HG03066 (cell line): ENCODE measurements at regions not wholly inside any gene's neighbourhood (a gene's known extent, or its start where the extent isn't known, plus 50 kb on each side); places are given as distances from the start of the nearest gene placed in this dataset.

Source experiments
- ATAC-seq: cut with Tn5 transposase; IDR thresholded peaks from one replicate; pipeline ENCODE4 v1.9.1; 2021; ENCODE audit warnings: low read depth; ENCODE audit not compliant: unreplicated experiment

- ATAC-seq = no peak
Measured at GRCh38 chr7:17631061-17631460, 309.2 kb downstream of the SNX13 start.

DNA sequence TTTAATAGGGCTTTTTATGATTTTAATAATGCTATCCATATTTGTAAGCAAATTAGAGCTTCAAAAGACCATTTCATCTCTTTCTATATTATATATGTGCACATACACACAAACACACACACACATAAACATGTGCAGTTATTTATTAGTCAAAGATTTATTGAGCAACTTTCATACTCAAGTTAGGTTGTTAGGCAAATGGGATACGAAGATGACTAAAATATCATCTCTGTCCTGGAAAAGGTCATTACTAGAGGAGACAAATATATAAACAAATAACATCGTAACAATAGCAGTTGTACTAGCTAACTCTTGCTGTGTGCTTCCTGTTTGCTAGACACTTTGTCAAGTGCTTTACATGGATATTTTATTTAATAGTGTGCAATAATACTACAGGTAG, 307.9 kb downstream of the SNX13 start:
- no peak for ATAC-seq

DNA sequence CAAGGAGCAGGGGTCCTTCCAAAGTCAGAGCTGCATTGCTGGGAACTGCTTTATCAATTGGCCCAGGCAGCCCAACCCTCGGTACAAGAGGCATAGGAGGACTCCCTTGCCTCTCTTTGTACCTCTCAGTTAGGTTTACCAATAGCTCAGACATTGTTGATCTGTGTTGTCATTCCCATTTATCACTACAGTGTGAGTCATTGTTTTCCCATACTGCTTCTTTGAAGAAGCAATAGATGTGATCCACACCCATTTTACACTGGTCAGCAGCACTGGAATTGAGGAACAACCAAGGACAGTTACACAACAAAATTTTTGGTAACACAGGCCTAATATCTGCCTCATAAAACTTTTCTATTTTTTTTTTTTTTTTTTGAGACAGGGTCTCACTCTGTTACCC, 307.2 kb downstream of the SNX13 start:
- no peak for ATAC-seq

DNA sequence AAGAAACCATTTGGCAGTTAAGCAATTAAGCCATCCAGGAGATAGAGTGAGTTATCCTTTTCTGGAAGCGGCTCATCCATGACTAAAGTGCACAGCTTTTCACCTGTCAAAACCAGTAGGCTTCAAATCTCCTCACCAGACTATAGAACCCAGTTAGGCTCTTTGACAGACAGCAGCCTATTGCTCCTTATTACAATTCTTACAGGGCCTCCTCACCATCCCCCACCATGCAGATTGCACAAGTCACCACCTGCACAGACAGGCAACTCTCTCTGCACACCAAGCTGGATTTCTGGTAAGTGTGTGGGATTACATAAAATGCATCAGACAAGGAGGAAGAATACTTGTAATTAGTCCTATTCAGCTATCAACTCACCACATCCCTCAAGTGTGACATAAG, 301.6 kb downstream of the SNX13 start:
- ATAC-seq = no peak

DNA sequence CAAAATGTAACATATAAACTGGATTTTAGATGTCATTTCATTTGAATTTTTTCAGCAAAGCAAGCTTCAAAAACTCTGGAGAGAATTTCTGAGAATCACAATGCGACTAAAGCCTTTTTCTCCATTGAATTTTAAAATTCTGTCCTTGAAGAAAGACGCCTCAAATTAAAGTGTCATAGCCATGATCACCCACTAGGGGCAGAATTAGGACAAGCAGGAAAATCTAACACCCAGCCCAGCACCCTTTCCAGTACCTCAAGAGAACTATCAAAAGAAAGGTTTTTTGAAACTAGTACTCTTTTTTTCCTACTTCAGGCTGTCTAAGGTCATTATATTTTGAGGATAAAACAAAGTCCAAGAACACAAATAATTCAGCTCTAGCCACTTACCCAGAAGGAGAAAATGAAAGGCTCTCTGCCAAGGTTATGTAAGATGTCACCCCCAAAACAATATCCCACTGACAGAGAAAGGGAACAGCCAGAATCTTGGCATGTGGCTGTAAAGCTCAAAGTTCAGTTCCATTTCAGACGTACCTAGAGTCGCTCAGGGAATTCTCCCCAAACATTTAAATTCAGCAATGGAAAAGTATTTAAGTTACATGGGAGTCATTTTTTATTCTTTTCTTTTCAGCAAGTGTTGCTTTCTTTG, 299.4 kb downstream of the SNX13 start:
- ATAC-seq = no peak

- ATAC-seq = no peak
Measured at GRCh38 chr7:17645500-17645899, 294.8 kb downstream of the SNX13 start.

- ATAC-seq = no peak
Measured at GRCh38 chr7:17646253-17646956, 293.9 kb downstream of the SNX13 start.

DNA sequence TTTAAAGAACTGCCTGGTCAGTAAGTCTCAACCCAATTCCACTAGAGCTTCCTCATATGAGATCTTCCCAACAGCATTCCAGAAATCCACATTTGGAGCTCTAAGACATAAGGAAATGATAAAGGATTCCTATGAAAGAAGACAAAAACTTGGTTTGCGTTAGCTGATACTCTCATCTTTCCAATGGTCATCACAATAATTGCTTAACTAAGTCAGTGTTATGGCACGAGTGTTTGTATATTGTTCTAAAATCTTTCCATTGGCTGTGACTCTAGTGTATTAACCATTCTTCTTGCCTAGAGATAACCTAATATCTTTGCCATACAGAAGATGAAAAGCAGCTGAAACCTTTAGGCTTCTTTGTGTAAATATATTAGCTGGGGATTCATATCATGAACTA, 289.0 kb downstream of the SNX13 start:
- no peak for ATAC-seq

- ATAC-seq = no peak
Measured at GRCh38 chr7:17651863-17652385, 288.4 kb downstream of the SNX13 start.

- no peak for ATAC-seq
Measured at GRCh38 chr7:17654940-17655339, 285.4 kb downstream of the SNX13 start.

GRCh38 chr7:17659126-17659525, 281.2 kb downstream of the SNX13 start:
- no peak for ATAC-seq

DNA sequence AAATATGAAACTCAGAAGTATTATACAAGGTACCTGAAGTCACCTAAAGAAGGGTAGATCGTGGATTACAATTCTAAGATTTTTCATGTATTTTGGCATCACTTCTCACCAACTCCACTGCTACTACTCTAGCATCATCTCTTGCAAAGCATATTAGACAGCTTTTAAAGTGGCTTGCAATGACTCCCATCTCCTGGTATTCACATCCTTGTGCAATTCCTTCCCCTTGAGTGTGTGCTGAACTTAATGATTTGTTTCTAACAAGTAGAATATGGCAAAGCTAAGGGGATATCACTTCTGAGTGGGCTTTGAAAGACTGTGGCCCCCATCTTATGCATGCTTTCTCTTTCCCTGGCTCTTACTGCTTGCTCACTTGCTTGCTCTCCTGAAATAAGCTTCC, 280.2 kb downstream of the SNX13 start:
- no peak for ATAC-seq

GRCh38 chr7:17661982-17662585, 278.2 kb downstream of the SNX13 start:
- no peak for ATAC-seq

DNA sequence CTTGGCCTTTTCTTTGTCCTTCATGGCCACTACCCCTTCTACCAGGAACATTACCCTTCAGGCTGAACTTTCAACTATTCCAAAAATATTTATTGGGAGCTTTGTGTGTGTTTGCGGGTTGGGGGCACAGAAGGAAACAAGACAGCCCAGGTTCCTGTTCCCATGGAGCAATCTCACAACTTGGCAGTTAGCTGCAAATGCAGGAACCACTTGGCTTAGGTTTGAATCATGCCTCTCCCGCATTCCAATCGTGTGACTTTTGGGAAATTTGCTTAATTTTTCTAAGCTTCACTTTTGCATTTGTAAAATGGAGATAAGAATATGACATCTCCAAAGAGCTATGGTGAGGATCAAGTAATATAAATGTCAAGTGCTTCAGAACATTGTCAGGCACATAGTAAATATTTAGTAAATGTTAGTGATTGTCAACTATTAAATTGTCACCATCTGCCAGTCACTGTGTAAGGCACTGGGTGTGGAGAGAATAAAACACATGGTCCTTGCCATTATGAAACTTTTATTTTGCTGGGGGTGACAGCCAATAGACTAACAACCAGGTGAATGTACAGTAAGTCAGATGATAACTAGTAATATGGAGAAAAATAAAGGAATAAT, 277.1 kb downstream of the SNX13 start:
- ATAC-seq = no peak

DNA sequence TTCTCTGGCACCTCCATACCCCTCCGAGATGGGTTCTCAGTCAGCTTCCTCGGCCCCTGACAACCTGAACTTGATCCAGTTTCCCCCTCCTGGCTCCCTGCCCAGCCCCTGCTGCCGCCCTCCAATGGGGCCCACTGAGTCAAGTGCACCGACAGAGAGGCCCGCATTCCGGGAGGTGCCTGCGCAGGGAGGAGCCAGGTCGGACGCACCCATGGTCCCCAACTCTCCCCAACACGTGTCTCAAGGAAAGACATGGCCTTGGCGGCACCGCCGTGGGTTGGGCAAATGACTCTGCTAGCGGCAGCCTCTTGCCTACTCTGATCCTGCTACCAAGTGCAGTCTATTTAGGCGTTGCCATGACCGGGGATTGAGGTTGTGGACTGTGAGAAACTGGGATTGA, 275.3 kb downstream of the SNX13 start:
- no peak for ATAC-seq

- no peak for ATAC-seq
Measured at GRCh38 chr7:17668122-17668521, 272.2 kb downstream of the SNX13 start.

- no peak for ATAC-seq
Measured at GRCh38 chr7:17669204-17669603, 271.1 kb downstream of the SNX13 start.

DNA sequence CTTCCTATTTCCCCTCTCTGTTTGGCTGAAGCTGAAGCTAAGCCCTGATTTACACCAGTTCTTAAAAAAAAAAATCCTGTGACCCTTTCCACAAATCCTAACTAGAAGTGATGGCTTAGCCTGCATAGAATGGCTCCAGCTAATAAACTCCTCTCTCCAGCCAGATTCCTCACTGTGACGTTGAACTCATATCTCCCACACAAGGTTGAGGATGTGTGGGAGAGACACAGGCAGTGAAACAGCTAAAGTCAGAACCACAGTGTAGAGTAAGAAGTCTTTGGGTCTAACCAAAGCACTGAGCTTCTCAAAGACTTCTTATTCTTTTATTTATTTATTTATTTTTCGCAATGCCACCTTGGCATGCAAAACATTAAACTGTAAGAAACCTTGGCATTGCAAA, 268.3 kb downstream of the SNX13 start:
- no peak for ATAC-seq

DNA sequence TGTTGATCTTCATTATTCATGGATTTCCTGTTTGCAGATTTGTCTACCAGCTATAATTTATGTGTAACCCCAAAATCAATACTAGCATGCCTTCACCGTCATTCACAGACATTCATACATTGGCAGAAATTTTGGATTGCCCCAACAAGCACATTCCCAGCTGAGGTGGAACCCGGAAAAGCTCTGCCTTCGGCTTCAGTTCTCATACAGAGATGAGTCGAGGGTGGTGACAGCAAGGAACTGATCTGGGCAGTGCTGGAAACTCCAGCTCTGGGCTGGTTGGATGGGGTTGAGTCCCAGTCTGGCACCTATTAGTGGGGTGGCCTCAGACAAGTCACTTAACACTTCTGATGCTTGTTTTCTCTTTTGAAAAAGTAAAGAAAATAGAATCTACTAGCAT, 267.5 kb downstream of the SNX13 start:
- no peak for ATAC-seq

- no peak for ATAC-seq
Measured at GRCh38 chr7:17674166-17674942, 265.9 kb downstream of the SNX13 start.
